ENCODE measurements at regions not wholly inside any gene's neighbourhood (a gene's known extent, or its start where the extent isn't known, plus 50 kb on each side); places are given as distances from the start of the nearest gene placed in this dataset.

- no peak overlapping the region for H3K27ac ChIP-seq (ENCODE audit: low read depth, low read length, poor library complexity, severe bottlenecking)
- H4K20me1 ChIP-seq (ENCODE audit: insufficient read depth, low read length), result no peaks in the 10 kb centered on the region
- DNase-seq (ENCODE audit: low spot score), result no peak
- no peak overlapping the region for H3K4me2 ChIP-seq (ENCODE audit: low read length)
- H3K36me3 ChIP-seq (ENCODE audit: insufficient read depth, low read length), result no peaks in the 10 kb centered on the region
- intact Hi-C loops (cut with micrococcal nuclease; ENCODE audit: unreplicated experiment), result no loop called here
- ChIA-PET CTCF (ENCODE audit: unreplicated experiment) (no interaction called here), POLR2A (no interaction called here)
- no peak overlapping the region for H2AFZ ChIP-seq (ENCODE audit: low read length)
- no peaks in the 10 kb centered on the region for H3K9me2 ChIP-seq (ENCODE audit: insufficient read depth, low read length)
- H3K4me1 ChIP-seq (ENCODE audit: insufficient read depth, low read length, poor library complexity, severe bottlenecking), result no peaks in the 10 kb centered on the region
- H3K4me3 ChIP-seq (ENCODE audit: low read depth, low read length, poor library complexity, severe bottlenecking), result no peak overlapping the region
- BruUV-seq (replicated peaks), result no TSS peak
- TF ChIP-seq CTCF (conservative IDR thresholded peaks at IDR 0.05; ENCODE audit: low read length), result no peak
- no peak for TF ChIP-seq EZH2phosphoT487 (IDR thresholded peaks at IDR 0.05; ENCODE audit: borderline replicate concordance, low read depth, low read length)
- no peaks in the 10 kb centered on the region for H3K79me2 ChIP-seq (ENCODE audit: insufficient read depth, low read depth, low read length)
- no peaks in the 10 kb centered on the region for H3K9me3 ChIP-seq (ENCODE audit: low read length)
Observed at GRCh38 chr16:51968749-51969148, 578.2 kb downstream of the TOX3 start.

- no peaks in the 10 kb centered on the region for H3K9me3 ChIP-seq (ENCODE audit: low read length)
- no peak overlapping the region for H3K27ac ChIP-seq (ENCODE audit: low read depth, low read length, poor library complexity, severe bottlenecking)
- BruUV-seq (replicated peaks), result no TSS peak
- H3K4me1 ChIP-seq (ENCODE audit: insufficient read depth, low read length, poor library complexity, severe bottlenecking), result no peaks in the 10 kb centered on the region
- no peaks in the 10 kb centered on the region for H3K79me2 ChIP-seq (ENCODE audit: insufficient read depth, low read depth, low read length)
- TF ChIP-seq CTCF (conservative IDR thresholded peaks at IDR 0.05; ENCODE audit: low read length), result no peak
- no peak for TF ChIP-seq EZH2phosphoT487 (IDR thresholded peaks at IDR 0.05; ENCODE audit: borderline replicate concordance, low read depth, low read length)
- intact Hi-C loops (cut with micrococcal nuclease; ENCODE audit: unreplicated experiment), result no loop called here
- no peak overlapping the region for H2AFZ ChIP-seq (ENCODE audit: low read length)
- CTCF ChIA-PET (ENCODE audit: unreplicated experiment), result no interaction called here
- H3K4me3 ChIP-seq (ENCODE audit: low read depth, low read length, poor library complexity, severe bottlenecking), result no peak overlapping the region
- POLR2A ChIA-PET, result no interaction called here
- H3K36me3 ChIP-seq (ENCODE audit: insufficient read depth, low read length), result no peaks in the 10 kb centered on the region
- DNase-seq (ENCODE audit: low spot score), result no peak
- H3K9me2 ChIP-seq (ENCODE audit: insufficient read depth, low read length), result no peaks in the 10 kb centered on the region
- no peaks in the 10 kb centered on the region for H4K20me1 ChIP-seq (ENCODE audit: insufficient read depth, low read length)
- H3K4me2 ChIP-seq (ENCODE audit: low read length), result no peak overlapping the region
Observed at GRCh38 chr16:51967646-51968045, 579.3 kb downstream of the TOX3 start.

GRCh38 chr16:51960931-51961330 is 586.0 kb downstream of the TOX3 start:
- CTCF ChIA-PET (ENCODE audit: unreplicated experiment), result no interaction called here
- H3K9me2 ChIP-seq (ENCODE audit: insufficient read depth, low read length), result no peaks in the 10 kb centered on the region
- H3K4me3 ChIP-seq (ENCODE audit: low read depth, low read length, poor library complexity, severe bottlenecking), result no peak overlapping the region
- DNase-seq (ENCODE audit: low spot score), result no peak
- TF ChIP-seq EZH2phosphoT487 (IDR thresholded peaks at IDR 0.05; ENCODE audit: borderline replicate concordance, low read depth, low read length) (no peak), CTCF (conservative IDR thresholded peaks at IDR 0.05; ENCODE audit: low read length) (no peak)
- no peaks in the 10 kb centered on the region for H3K79me2 ChIP-seq (ENCODE audit: insufficient read depth, low read depth, low read length)
- POLR2A ChIA-PET, result no interaction called here
- no peaks in the 10 kb centered on the region for H3K4me1 ChIP-seq (ENCODE audit: insufficient read depth, low read length, poor library complexity, severe bottlenecking)
- BruUV-seq (replicated peaks), result no TSS peak
- H4K20me1 ChIP-seq (ENCODE audit: insufficient read depth, low read length), result no peaks in the 10 kb centered on the region
- H3K9me3 ChIP-seq (ENCODE audit: low read length), result no peaks in the 10 kb centered on the region
- intact Hi-C loops (cut with micrococcal nuclease; ENCODE audit: unreplicated experiment), result no loop called here
- no peak overlapping the region for H3K27ac ChIP-seq (ENCODE audit: low read depth, low read length, poor library complexity, severe bottlenecking)
- H3K4me2 ChIP-seq (ENCODE audit: low read length), result no peak overlapping the region
- no peaks in the 10 kb centered on the region for H3K36me3 ChIP-seq (ENCODE audit: insufficient read depth, low read length)
- H2AFZ ChIP-seq (ENCODE audit: low read length), result no peak overlapping the region

All from OCI-LY7 (cell line).